HG03159 (cell line): ENCODE measurements at regions not wholly inside any gene's neighbourhood (a gene's known extent, or its start where the extent isn't known, plus 50 kb on each side); places are given as distances from the start of the nearest gene placed in this dataset.

Source experiments
- ATAC-seq: cut with Tn5 transposase; IDR thresholded peaks from one replicate; pipeline ENCODE4 v1.9.1; 2021; ENCODE audit warnings: mild to moderate bottlenecking, moderate library complexity; ENCODE audit not compliant: unreplicated experiment

- ATAC-seq: no peak
These were observed 408.5 kb upstream of the SULF2 start for GRCh38 chr20:48193627-48194425.

GRCh38 chr20:48192109-48192508 is 406.8 kb upstream of the SULF2 start:
- ATAC-seq: no peak

- no peak for ATAC-seq
These were observed 405.9 kb upstream of the SULF2 start for GRCh38 chr20:48191200-48191599.

GRCh38 chr20:48190757-48191156 is 405.5 kb upstream of the SULF2 start:
- ATAC-seq: no peak

- no peak for ATAC-seq
These were observed 403.9 kb upstream of the SULF2 start for GRCh38 chr20:48189181-48189580.

- no peak for ATAC-seq
These were observed 402.6 kb upstream of the SULF2 start for GRCh38 chr20:48187851-48188250.

GRCh38 chr20:48186915-48187314 is 401.6 kb upstream of the SULF2 start:
- ATAC-seq: no peak

GRCh38 chr20:48186447-48186846 is 401.2 kb upstream of the SULF2 start:
- no peak for ATAC-seq

- ATAC-seq: no peak
These were observed 398.9 kb upstream of the SULF2 start for GRCh38 chr20:48184229-48184628.

GRCh38 chr20:48181261-48181935 is 396.1 kb upstream of the SULF2 start:
- no peak for ATAC-seq

- no peak for ATAC-seq
These were observed 395.3 kb upstream of the SULF2 start for GRCh38 chr20:48180618-48181017.

GRCh38 chr20:48180024-48180423 is 394.7 kb upstream of the SULF2 start:
- no peak for ATAC-seq

- no peak for ATAC-seq
These were observed 393.4 kb upstream of the SULF2 start for GRCh38 chr20:48178633-48179032.

GRCh38 chr20:48177058-48177457 is 391.8 kb upstream of the SULF2 start:
- no peak for ATAC-seq

GRCh38 chr20:48176139-48176538 is 390.9 kb upstream of the SULF2 start:
- ATAC-seq: no peak

GRCh38 chr20:48175261-48175660 is 390.0 kb upstream of the SULF2 start:
- no peak for ATAC-seq

- no peak for ATAC-seq
These were observed 387.0 kb upstream of the SULF2 start for GRCh38 chr20:48172357-48172702.

GRCh38 chr20:48171626-48172356 is 386.5 kb upstream of the SULF2 start:
- no peak for ATAC-seq

GRCh38 chr20:48171071-48171470 is 385.8 kb upstream of the SULF2 start:
- ATAC-seq: no peak

- no peak for ATAC-seq
These were observed 385.3 kb upstream of the SULF2 start for GRCh38 chr20:48170625-48171024.

GRCh38 chr20:48169650-48170225 is 384.5 kb upstream of the SULF2 start:
- no peak for ATAC-seq
